Mesodermal cell (in vitro differentiated cells): ENCODE measurements at regions not wholly inside any gene's neighbourhood (a gene's known extent, or its start where the extent isn't known, plus 50 kb on each side); places are given as distances from the start of the nearest gene placed in this dataset.
"Not testable (repeated sequence)": the region's sequence is repeated elsewhere in the genome, so short reads cannot be mapped to it uniquely, and the experiment has no call there.

ENCODE experiments used
- H3K27ac ChIP-seq: 2 replicates; pipeline ENCODE4 v1.7.0; 2013; ENCODE audit warnings: mild to moderate bottlenecking, low read depth, low read length, moderate library complexity; ENCODE audit not compliant: severe bottlenecking
- H3K36me3 ChIP-seq: 2 replicates; pipeline ENCODE4 v1.7.1; 2013; ENCODE audit warnings: mild to moderate bottlenecking, low read length, moderate library complexity; ENCODE audit not compliant: control insufficient read depth, insufficient read depth
- H3K4me1 ChIP-seq: one replicate; pipeline ENCODE4 v1.7.1; 2013; ENCODE audit warnings: mild to moderate bottlenecking, low read length; ENCODE audit not compliant: insufficient read depth, control insufficient read depth, poor library complexity, severe bottlenecking
- H3K4me3 ChIP-seq: 2 replicates; pipeline ENCODE4 v1.7.0; 2013; ENCODE audit warnings: low read length, control low read depth, mild to moderate bottlenecking; ENCODE audit not compliant: insufficient read depth, poor library complexity, severe bottlenecking; ENCODE audit errors: extremely low read depth
- H3K9me3 ChIP-seq: 2 replicates; pipeline ENCODE4 v1.7.1; 2013; ENCODE audit warnings: mild to moderate bottlenecking, low read length, moderate library complexity; ENCODE audit not compliant: control insufficient read depth
- WGBS, 2 experiments: methylation state at CpG; one replicate each; pipeline ENCODE4 v1.1.5; 2013; ENCODE audit warnings: missing lambda C conversion rate in 2 of 2; ENCODE audit not compliant: insufficient coverage in 2 of 2; 5-methylcytosine and 5-hydroxymethylcytosine counted together

GRCh38 chr10:52368725-52369124 lies 54.6 kb downstream of the DKK1 start:
- Histone ChIP-seq H3K4me3 (no peak overlapping the region), H3K27ac (no peak overlapping the region), H3K9me3 (no peaks in the 10 kb centered on the region), H3K4me1 (no peaks in the 10 kb centered on the region), H3K36me3 (no peaks in the 10 kb centered on the region)
- 71 to 82% methylated on average over 1 of the region's 1 CpG for WGBS, 2 experiments

- not testable (repeated sequence) for H3K27ac ChIP-seq, H3K4me1 ChIP-seq, H3K9me3 ChIP-seq, H3K36me3 ChIP-seq, H3K4me3 ChIP-seq
- WGBS, 2 experiments: 80% methylated on average over 1 of the region's 2 CpGs; no CpG with 5 or more reads in 1 of the 2 experiments
Measured at GRCh38 chr10:52374207-52374606, 60.1 kb downstream of the DKK1 start.

- H3K36me3 ChIP-seq: no peaks in the 10 kb centered on the region
- H3K9me3 ChIP-seq: no peaks in the 10 kb centered on the region
- H3K4me1 ChIP-seq: no peaks in the 10 kb centered on the region
- 46 to 71% methylated on average over 1 to 2 of the region's 2 CpGs for WGBS, 2 experiments
- no peak overlapping the region for H3K27ac ChIP-seq
- no peak overlapping the region for H3K4me3 ChIP-seq
Measured at GRCh38 chr10:52376694-52377354, 62.7 kb downstream of the DKK1 start.

- WGBS, 2 experiments: 40 to 52% methylated on average over 2 of the region's 3 CpGs
- H3K36me3 ChIP-seq: no peaks in the 10 kb centered on the region
Measured at GRCh38 chr10:52378124-52378523, 64.0 kb downstream of the DKK1 start.

GRCh38 chr10:52379287-52379686 lies 65.2 kb downstream of the DKK1 start:
- WGBS, 2 experiments: no CpG with 5 or more reads among the region's 3 CpGs
- no peak overlapping the region for H3K4me3 ChIP-seq
- H3K4me1 ChIP-seq: no peaks in the 10 kb centered on the region
- no peak overlapping the region for H3K27ac ChIP-seq
- H3K36me3 ChIP-seq: no peaks in the 10 kb centered on the region
- no peaks in the 10 kb centered on the region for H3K9me3 ChIP-seq

More at GRCh38 chr10:52378124-52378523, 64.0 kb downstream of the DKK1 start:
- H3K4me3 ChIP-seq: no peak overlapping the region
- H3K27ac ChIP-seq: no peak overlapping the region
- H3K4me1 ChIP-seq: no peaks in the 10 kb centered on the region
- H3K9me3 ChIP-seq: no peaks in the 10 kb centered on the region

- WGBS, 2 experiments: no CpG with 5 or more reads among the region's 1 CpG
- no peaks in the 10 kb centered on the region for H3K9me3 ChIP-seq
- no peak overlapping the region for H3K4me3 ChIP-seq
- H3K27ac ChIP-seq: no peak overlapping the region
- H3K36me3 ChIP-seq: no peaks in the 10 kb centered on the region
- H3K4me1 ChIP-seq: no peaks in the 10 kb centered on the region
Measured at GRCh38 chr10:52383088-52383487, 69.0 kb downstream of the DKK1 start.

GRCh38 chr10:52387744-52388143 lies 73.7 kb downstream of the DKK1 start:
- 100% methylated on average over 1 of the region's 2 CpGs; no CpG with 5 or more reads in 1 of the 2 experiments for WGBS, 2 experiments
- Histone ChIP-seq H3K4me3 (no peak overlapping the region), H3K9me3 (no peaks in the 10 kb centered on the region)

GRCh38 chr10:52390388-52390787 lies 76.3 kb downstream of the DKK1 start:
- WGBS, 2 experiments: 50 to 77% methylated on average over 1 to 2 of the region's 2 CpGs
- Histone ChIP-seq H3K4me3 (no peak overlapping the region), H3K27ac (no peak overlapping the region), H3K9me3 (no peaks in the 10 kb centered on the region), H3K36me3 (no peaks in the 10 kb centered on the region), H3K4me1 (no peaks in the 10 kb centered on the region)

More at GRCh38 chr10:52387744-52388143, 73.7 kb downstream of the DKK1 start:
- Histone ChIP-seq H3K27ac (no peak overlapping the region), H3K36me3 (no peaks in the 10 kb centered on the region), H3K4me1 (no peaks in the 10 kb centered on the region)

- H3K9me3 ChIP-seq: no peaks in the 10 kb centered on the region
- H3K36me3 ChIP-seq: no peaks in the 10 kb centered on the region
- WGBS, 2 experiments: 83 to 91% methylated on average over 7 of the region's 7 CpGs
- no peak overlapping the region for H3K4me3 ChIP-seq
- no peaks in the 10 kb centered on the region for H3K4me1 ChIP-seq
- no peak overlapping the region for H3K27ac ChIP-seq
Measured at GRCh38 chr10:52391927-52392602, 78.0 kb downstream of the DKK1 start.

- H3K4me1 ChIP-seq: no peaks in the 10 kb centered on the region
- H3K4me3 ChIP-seq: no peak overlapping the region
- no peaks in the 10 kb centered on the region for H3K9me3 ChIP-seq
- no peak overlapping the region for H3K27ac ChIP-seq
- H3K36me3 ChIP-seq: no peaks in the 10 kb centered on the region
- WGBS, 2 experiments: no CpG with 5 or more reads among the region's 1 CpG
Measured at GRCh38 chr10:52394246-52394645, 80.2 kb downstream of the DKK1 start.

GRCh38 chr10:52400562-52400961 lies 86.5 kb downstream of the DKK1 start:
- Histone ChIP-seq H3K9me3 (peaks cover 4% of the 10 kb centered on the region), H3K27ac (no peak overlapping the region), H3K4me1 (no peaks in the 10 kb centered on the region), H3K4me3 (no peak overlapping the region), H3K36me3 (no peaks in the 10 kb centered on the region)
- WGBS, 2 experiments: 79 to 100% methylated on average over 1 of the region's 1 CpG
